Neuronal stem cell (in vitro differentiated cells): ENCODE measurements at regions not wholly inside any gene's neighbourhood (a gene's known extent, or its start where the extent isn't known, plus 50 kb on each side); places are given as distances from the start of the nearest gene placed in this dataset.

ENCODE experiments used
- DNase-seq: peaks from one replicate; pipeline ENCODE4 v3.0.0-alpha.2; 2013; ENCODE audit warnings: low spot score
- H2AFZ ChIP-seq: one replicate; pipeline ENCODE4 v1.6.1; 2013; ENCODE audit warnings: mild to moderate bottlenecking, low read length, inconsistent platforms
- H2AK5ac ChIP-seq: 2 replicates; pipeline ENCODE4 v1.6.1; 2013; ENCODE audit warnings: low read depth, mild to moderate bottlenecking, inconsistent platforms, low read length, moderate library complexity, mixed read lengths
- H2BK120ac ChIP-seq: 2 replicates; pipeline ENCODE4 v1.6.1; 2013; ENCODE audit warnings: low read depth, mild to moderate bottlenecking, inconsistent platforms, low read length, moderate library complexity, mixed read lengths
- H2BK12ac ChIP-seq: one replicate; pipeline ENCODE4 v1.6.1; 2013; ENCODE audit warnings: low read length, inconsistent platforms
- H2BK15ac ChIP-seq: 2 replicates; pipeline ENCODE4 v1.6.1; 2013; ENCODE audit warnings: mild to moderate bottlenecking, low read length, inconsistent platforms, mixed read lengths
- H2BK5ac ChIP-seq: one replicate; pipeline ENCODE4 v1.6.1; 2013; ENCODE audit warnings: inconsistent platforms, mild to moderate bottlenecking, low read length, moderate library complexity
- H3K14ac ChIP-seq: one replicate; pipeline ENCODE4 v1.6.1; 2013; ENCODE audit warnings: low read length, inconsistent platforms
- H3K18ac ChIP-seq: 2 replicates; pipeline ENCODE4 v1.6.1; 2013; ENCODE audit warnings: low read length, inconsistent platforms
- H3K23ac ChIP-seq: 2 replicates; pipeline ENCODE4 v1.6.1; 2013; ENCODE audit warnings: low read depth, mild to moderate bottlenecking, mixed read lengths, low read length, inconsistent platforms; ENCODE audit not compliant: poor library complexity
- H3K27ac ChIP-seq: replicated peaks from 3 replicates; pipeline ENCODE4 v1.5.1; 2013; ENCODE audit warnings: low read length, inconsistent platforms
- H3K27me3 ChIP-seq, 3 experiments: 2 replicates each; pipeline ENCODE4 v1.6.1; 2013; ENCODE audit warnings: low read length in 3 of 3, mild to moderate bottlenecking in 2 of 3, inconsistent platforms in 1 of 3, low read depth in 1 of 3, mixed read lengths in 1 of 3, moderate library complexity in 1 of 3; ENCODE audit not compliant: control insufficient read depth in 3 of 3, insufficient read depth in 3 of 3
- H3K36me3 ChIP-seq, 2 donors: replicated peaks in 1 of 2; 2 replicates each; pipeline ENCODE4 v1.6.1; 2013; ENCODE audit warnings: low read length in 2 of 2; ENCODE audit not compliant: control insufficient read depth in 2 of 2, insufficient read depth in 2 of 2
- H3K4ac ChIP-seq: 2 replicates; pipeline ENCODE4 v1.6.1; 2013; ENCODE audit warnings: inconsistent platforms, mild to moderate bottlenecking, low read length, moderate library complexity
- H3K4me1 ChIP-seq, 2 donors: 1 replicate in 1 of 2; 2 replicates in 1 of 2; pipeline ENCODE4 v1.6.1; 2013; ENCODE audit warnings: low read length in 2 of 2, low read depth in 1 of 2; ENCODE audit not compliant: control insufficient read depth in 2 of 2, insufficient read depth in 1 of 2
- H3K4me2 ChIP-seq: one replicate; pipeline ENCODE4 v1.6.1; 2013; ENCODE audit warnings: mild to moderate bottlenecking, low read length, inconsistent platforms; ENCODE audit not compliant: insufficient read depth, poor library complexity, severe bottlenecking
- H3K4me3 ChIP-seq, 2 donors: 2 replicates each; pipeline ENCODE4 v1.5.1; 2013; ENCODE audit warnings: low read length in 2 of 2, mild to moderate bottlenecking in 2 of 2, inconsistent platforms in 1 of 2, moderate library complexity in 1 of 2
- H3K79me1 ChIP-seq: one replicate; pipeline ENCODE4 v1.6.1; 2013; ENCODE audit warnings: low read depth, mild to moderate bottlenecking, inconsistent platforms, low read length, moderate library complexity
- H3K9ac ChIP-seq: one replicate; pipeline ENCODE4 v1.6.1; 2013; ENCODE audit warnings: mild to moderate bottlenecking, low read depth, low read length, inconsistent platforms; ENCODE audit not compliant: poor library complexity
- H3K9me3 ChIP-seq, 2 donors: replicated peaks in 1 of 2; 2 replicates each; pipeline versions ENCODE3 to v1.6.1; 2013; ENCODE audit warnings: low read length in 2 of 2, mild to moderate bottlenecking in 2 of 2, inconsistent platforms in 1 of 2, low read depth in 1 of 2, mixed read lengths in 1 of 2, moderate library complexity in 1 of 2; ENCODE audit not compliant: control insufficient read depth in 2 of 2, insufficient read depth in 1 of 2
- H4K8ac ChIP-seq: one replicate; pipeline ENCODE4 v1.6.1; 2013; ENCODE audit warnings: low read depth, mild to moderate bottlenecking, inconsistent platforms, low read length, moderate library complexity
- H4K91ac ChIP-seq: one replicate; pipeline ENCODE4 v1.6.1; 2013; ENCODE audit warnings: low read length, low read depth, mild to moderate bottlenecking, inconsistent platforms; ENCODE audit not compliant: poor library complexity
- whole genome bisulfite sequencing, 2 donors: extraction: QIAGEN DNeasy Blood & Tissue Kit; methylation state at CpG; one replicate each; pipeline ENCODE4 v1.1.7; 2013; ENCODE audit warnings: missing lambda C conversion rate in 2 of 2, mixed read lengths in 1 of 2; ENCODE audit not compliant: insufficient read length in 2 of 2, insufficient replicate concordance in 1 of 2; ENCODE audit errors: extremely low coverage in 2 of 2; 5-methylcytosine and 5-hydroxymethylcytosine counted together

GRCh38 chr9:75504721-75505120 is 385.8 kb upstream of the PCSK5 start:
- Histone ChIP-seq H3K4me2 (no peak overlapping the region), H2BK120ac (no peak overlapping the region), H3K18ac (no peak overlapping the region), H3K23ac (no peak overlapping the region), H3K4ac (no peak overlapping the region), H3K79me1 (peaks cover 2% of the 10 kb centered on the region), H4K8ac (no peak overlapping the region), H2AK5ac (no peak overlapping the region), H2AFZ (no peak overlapping the region), H3K14ac (no peak overlapping the region), H3K9me3 (peaks cover 0 to 1% of the 10 kb centered on the region in 2 donors), H2BK12ac (no peak overlapping the region), H2BK15ac (no peak overlapping the region), H3K4me1 (peaks cover 0 to 2% of the 10 kb centered on the region in 2 donors), H4K91ac (no peak overlapping the region), H3K36me3 (no peaks in the 10 kb centered on the region), H3K27me3 (no peaks in the 10 kb centered on the region), H3K27ac (no peak overlapping the region), H3K4me3 (no peak overlapping the region), H3K9ac (no peak overlapping the region), H2BK5ac (no peak overlapping the region)
- DNase-seq, result no peak

GRCh38 chr9:75505654-75506053 is 384.8 kb upstream of the PCSK5 start:
- Histone ChIP-seq H2BK120ac (no peak overlapping the region), H3K27me3 (no peaks in the 10 kb centered on the region), H3K9ac (no peak overlapping the region), H3K4me3 (no peak overlapping the region), H2BK5ac (no peak overlapping the region), H3K18ac (no peak overlapping the region), H3K23ac (no peak overlapping the region), H3K9me3 (peaks cover 0 to 1% of the 10 kb centered on the region in 2 donors), H2BK12ac (no peak overlapping the region), H4K91ac (no peak overlapping the region), H2AK5ac (no peak overlapping the region), H3K27ac (no peak overlapping the region), H3K4me1 (no peaks in the 10 kb centered on the region), H3K79me1 (no peaks in the 10 kb centered on the region), H3K4me2 (no peak overlapping the region), H3K4ac (no peak overlapping the region), H3K14ac (no peak overlapping the region), H2AFZ (no peak overlapping the region), H2BK15ac (no peak overlapping the region), H4K8ac (no peak overlapping the region), H3K36me3 (no peaks in the 10 kb centered on the region)
- no peak for DNase-seq

GRCh38 chr9:75529463-75529862 is 361.0 kb upstream of the PCSK5 start:
- no peak overlapping the region for H4K8ac ChIP-seq
- no peak overlapping the region for H3K14ac ChIP-seq
- H2BK120ac ChIP-seq, result no peak overlapping the region
- no peaks in the 10 kb centered on the region for H3K36me3 ChIP-seq
- H3K4me1 ChIP-seq, result no peaks in the 10 kb centered on the region
- no peak overlapping the region for H3K9ac ChIP-seq
- H2BK5ac ChIP-seq, result no peak overlapping the region
- H3K79me1 ChIP-seq, result no peaks in the 10 kb centered on the region
- no peak overlapping the region for H2AFZ ChIP-seq
- H3K9me3 ChIP-seq, result no peaks in the 10 kb centered on the region
- no peak overlapping the region for H2BK15ac ChIP-seq
- no peak overlapping the region for H3K4me3 ChIP-seq
- DNase-seq, result no peak
- H3K4me2 ChIP-seq, result no peak overlapping the region
- no peak overlapping the region for H3K4ac ChIP-seq
- H2AK5ac ChIP-seq, result no peak overlapping the region
- H3K18ac ChIP-seq, result no peak overlapping the region
- no peaks in the 10 kb centered on the region for H3K27me3 ChIP-seq
- no peak overlapping the region for H3K27ac ChIP-seq
- H4K91ac ChIP-seq, result no peak overlapping the region
- H2BK12ac ChIP-seq, result no peak overlapping the region
- H3K23ac ChIP-seq, result no peak overlapping the region

DNA sequence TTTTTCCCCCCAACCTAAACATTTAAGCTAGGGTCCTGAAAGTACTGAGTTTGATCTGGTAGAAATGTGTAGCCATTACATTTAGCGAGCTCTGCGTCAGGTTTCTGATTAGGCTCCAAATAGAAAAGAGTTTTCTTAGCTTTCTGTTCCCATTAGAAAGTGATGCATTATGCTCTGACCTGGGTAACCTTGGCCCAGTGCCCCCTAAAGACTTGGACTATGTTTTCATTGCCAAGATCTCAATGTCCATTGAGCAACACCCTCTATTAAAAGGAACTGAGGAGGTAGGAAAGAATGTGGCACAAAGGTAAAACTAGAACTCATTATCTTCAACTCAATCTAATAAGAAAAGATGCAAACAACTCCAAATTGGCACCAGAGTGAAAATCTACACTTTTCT is 358.9 kb upstream of the PCSK5 start:
- no peak overlapping the region for H4K8ac ChIP-seq
- no peak overlapping the region for H2AFZ ChIP-seq
- no peak overlapping the region for H3K23ac ChIP-seq
- H3K18ac ChIP-seq, result no peak overlapping the region
- no peak overlapping the region for H2BK12ac ChIP-seq
- no peak overlapping the region for H2AK5ac ChIP-seq
- H2BK5ac ChIP-seq, result no peak overlapping the region
- no peak overlapping the region for H2BK120ac ChIP-seq
- H3K9me3 ChIP-seq, result no peaks in the 10 kb centered on the region
- no peak overlapping the region for H3K4me2 ChIP-seq
- H2BK15ac ChIP-seq, result no peak overlapping the region
- no peaks in the 10 kb centered on the region for H3K79me1 ChIP-seq
- no peak overlapping the region for H3K14ac ChIP-seq
- WGBS, 2 donors, result no CpG with 5 or more reads among the region's 2 CpGs
- H4K91ac ChIP-seq, result no peak overlapping the region
- H3K36me3 ChIP-seq, result no peaks in the 10 kb centered on the region
- H3K4me1 ChIP-seq, result no peaks in the 10 kb centered on the region
- no peaks in the 10 kb centered on the region for H3K27me3 ChIP-seq
- H3K4ac ChIP-seq, result no peak overlapping the region
- H3K9ac ChIP-seq, result no peak overlapping the region
- no peak overlapping the region for H3K4me3 ChIP-seq
- DNase-seq, result no peak
- H3K27ac ChIP-seq, result no peak overlapping the region
